ENCODE measurements at regions not wholly inside any gene's neighbourhood (a gene's known extent, or its start where the extent isn't known, plus 50 kb on each side); places are given as distances from the start of the nearest gene placed in this dataset.

DNA sequence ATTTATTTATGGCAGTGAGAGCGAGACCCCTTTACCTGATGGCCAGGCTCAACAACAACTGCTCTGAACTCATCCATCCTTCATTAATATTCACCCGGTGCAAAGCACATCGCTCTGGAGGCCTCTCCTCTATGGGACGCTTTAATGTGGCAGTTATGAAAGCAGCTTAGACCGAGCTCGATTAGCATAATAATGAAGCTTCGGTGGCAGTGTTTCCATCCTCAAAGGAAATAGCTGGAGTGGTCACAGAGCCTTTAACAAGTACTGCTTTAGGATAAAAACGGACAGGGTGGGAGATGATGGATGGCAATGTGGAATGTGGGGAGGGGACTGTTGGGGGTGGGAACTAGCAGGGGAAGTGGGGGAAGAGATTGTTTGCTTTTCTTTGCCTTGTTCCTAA, 243.9 kb downstream of the SLC4A3 start (continued):
- no peak for TF ChIP-seq MEIS2 (IDR thresholded peaks at IDR 0.05; ENCODE audit: partially characterized antibody)
- TF ChIP-seq EZH2 (IDR thresholded peaks at IDR 0.05; ENCODE audit: borderline replicate concordance, low read depth, low read length) = no peak
- no peak for TF ChIP-seq PHF20 (IDR thresholded peaks at IDR 0.05; ENCODE audit: partially characterized antibody)
- no peak for TF ChIP-seq TAL1 (IDR thresholded peaks at IDR 0.05)
- TF ChIP-seq, protein P1, sequence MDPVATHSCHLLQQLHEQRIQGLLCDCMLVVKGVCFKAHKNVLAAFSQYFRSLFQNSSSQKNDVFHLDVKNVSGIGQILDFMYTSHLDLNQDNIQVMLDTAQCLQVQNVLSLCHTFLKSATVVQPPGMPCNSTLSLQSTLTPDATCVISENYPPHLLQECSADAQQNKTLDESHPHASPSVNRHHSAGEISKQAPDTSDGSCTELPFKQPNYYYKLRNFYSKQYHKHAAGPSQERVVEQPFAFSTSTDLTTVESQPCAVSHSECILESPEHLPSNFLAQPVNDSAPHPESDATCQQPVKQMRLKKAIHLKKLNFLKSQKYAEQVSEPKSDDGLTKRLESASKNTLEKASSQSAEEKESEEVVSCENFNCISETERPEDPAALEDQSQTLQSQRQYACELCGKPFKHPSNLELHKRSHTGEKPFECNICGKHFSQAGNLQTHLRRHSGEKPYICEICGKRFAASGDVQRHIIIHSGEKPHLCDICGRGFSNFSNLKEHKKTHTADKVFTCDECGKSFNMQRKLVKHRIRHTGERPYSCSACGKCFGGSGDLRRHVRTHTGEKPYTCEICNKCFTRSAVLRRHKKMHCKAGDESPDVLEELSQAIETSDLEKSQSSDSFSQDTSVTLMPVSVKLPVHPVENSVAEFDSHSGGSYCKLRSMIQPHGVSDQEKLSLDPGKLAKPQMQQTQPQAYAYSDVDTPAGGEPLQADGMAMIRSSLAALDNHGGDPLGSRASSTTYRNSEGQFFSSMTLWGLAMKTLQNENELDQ (CRISPR knock-in tag; IDR thresholded peaks at IDR 0.05; ENCODE audit: borderline replicate concordance) = no peak
- TF ChIP-seq, protein P2, sequence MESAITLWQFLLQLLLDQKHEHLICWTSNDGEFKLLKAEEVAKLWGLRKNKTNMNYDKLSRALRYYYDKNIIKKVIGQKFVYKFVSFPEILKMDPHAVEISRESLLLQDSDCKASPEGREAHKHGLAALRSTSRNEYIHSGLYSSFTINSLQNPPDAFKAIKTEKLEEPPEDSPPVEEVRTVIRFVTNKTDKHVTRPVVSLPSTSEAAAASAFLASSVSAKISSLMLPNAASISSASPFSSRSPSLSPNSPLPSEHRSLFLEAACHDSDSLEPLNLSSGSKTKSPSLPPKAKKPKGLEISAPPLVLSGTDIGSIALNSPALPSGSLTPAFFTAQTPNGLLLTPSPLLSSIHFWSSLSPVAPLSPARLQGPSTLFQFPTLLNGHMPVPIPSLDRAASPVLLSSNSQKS (CRISPR knock-in tag; IDR thresholded peaks at IDR 0.05) = no peak

DNA sequence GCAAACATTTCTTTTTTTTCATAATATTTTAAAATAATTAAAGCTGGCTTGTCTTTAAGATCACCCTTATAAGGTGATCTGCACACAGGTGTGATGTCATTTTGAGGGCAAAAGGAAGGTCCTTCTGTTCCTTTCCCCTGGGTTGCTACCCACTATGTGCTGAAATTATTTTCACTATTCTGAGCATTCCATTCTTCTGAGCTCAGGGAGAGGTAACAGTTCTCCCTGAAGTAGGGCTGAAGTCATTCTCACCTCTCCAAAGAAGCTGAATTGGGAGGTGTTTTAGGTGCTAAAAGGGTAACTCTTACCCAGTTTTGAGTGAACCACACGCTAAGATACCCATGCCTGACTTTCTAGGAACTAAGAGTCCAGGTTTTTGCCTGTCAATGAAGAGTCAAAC, 247.6 kb downstream of the SLC4A3 start:
- no peaks in the 10 kb centered on the region for H3K4me1 ChIP-seq (replicated peaks in 1 of 2; ENCODE audit: control insufficient read depth in 2 of 2, insufficient read depth in 2 of 2, low read length in 2 of 2)
- H3K4me2 ChIP-seq (ENCODE audit: insufficient read depth, low read length) = no peak overlapping the region
- H3K36me3 ChIP-seq (ENCODE audit: control insufficient read depth, insufficient read depth, low read length) = no peaks in the 10 kb centered on the region
- no peaks in the 10 kb centered on the region for H3K79me2 ChIP-seq (ENCODE audit: control insufficient read depth, insufficient read depth, low read length)
- in situ Hi-C loops (cut with MboI) = no loop called here
- WGBS (ENCODE audit: insufficient coverage, low coverage, missing lambda C conversion rate) = 0% methylated on average over 1 of the region's 1 CpG
- POLR2A ChIA-PET = no interaction called here
- H3K4me3 ChIP-seq = no peak overlapping the region
- CTCF ChIA-PET (ENCODE audit: low intra/inter-chr PET ratio) = no interaction called here
- H4K20me1 ChIP-seq (replicated peaks; ENCODE audit: control insufficient read depth, insufficient read depth, low read length) = no peaks in the 10 kb centered on the region
- no peak for DNase-seq (ENCODE audit: extremely low read depth in 1 of 4, low spot score in 3 of 4)
- no peak overlapping the region for H3K27ac ChIP-seq (ENCODE audit: extremely low read depth, low read depth, low read length)
- BruUV-seq (replicated peaks) = no TSS peak
- intact Hi-C loops (cut with micrococcal nuclease) = no loop called here
- ATAC-seq = no peak
- no peaks in the 10 kb centered on the region for H3K27me3 ChIP-seq (ENCODE audit: control insufficient read depth in 2 of 2, insufficient read depth in 2 of 2, low read length in 2 of 2)
- no peak overlapping the region for H3K9ac ChIP-seq (ENCODE audit: insufficient read depth in 1 of 2, low read depth in 2 of 2, low read length in 2 of 2)
- H3K9me1 ChIP-seq (ENCODE audit: control insufficient read depth, insufficient read depth, low read length) = no peaks in the 10 kb centered on the region
- H2AFZ ChIP-seq (ENCODE audit: low read depth, low read length) = no peak overlapping the region
- H3K9me3 ChIP-seq (replicated peaks; ENCODE audit: control insufficient read depth, insufficient read depth, low read depth, low read length) = no peaks in the 10 kb centered on the region
- FAIRE-seq = no peak
- TF ChIP-seq, protein P3, sequence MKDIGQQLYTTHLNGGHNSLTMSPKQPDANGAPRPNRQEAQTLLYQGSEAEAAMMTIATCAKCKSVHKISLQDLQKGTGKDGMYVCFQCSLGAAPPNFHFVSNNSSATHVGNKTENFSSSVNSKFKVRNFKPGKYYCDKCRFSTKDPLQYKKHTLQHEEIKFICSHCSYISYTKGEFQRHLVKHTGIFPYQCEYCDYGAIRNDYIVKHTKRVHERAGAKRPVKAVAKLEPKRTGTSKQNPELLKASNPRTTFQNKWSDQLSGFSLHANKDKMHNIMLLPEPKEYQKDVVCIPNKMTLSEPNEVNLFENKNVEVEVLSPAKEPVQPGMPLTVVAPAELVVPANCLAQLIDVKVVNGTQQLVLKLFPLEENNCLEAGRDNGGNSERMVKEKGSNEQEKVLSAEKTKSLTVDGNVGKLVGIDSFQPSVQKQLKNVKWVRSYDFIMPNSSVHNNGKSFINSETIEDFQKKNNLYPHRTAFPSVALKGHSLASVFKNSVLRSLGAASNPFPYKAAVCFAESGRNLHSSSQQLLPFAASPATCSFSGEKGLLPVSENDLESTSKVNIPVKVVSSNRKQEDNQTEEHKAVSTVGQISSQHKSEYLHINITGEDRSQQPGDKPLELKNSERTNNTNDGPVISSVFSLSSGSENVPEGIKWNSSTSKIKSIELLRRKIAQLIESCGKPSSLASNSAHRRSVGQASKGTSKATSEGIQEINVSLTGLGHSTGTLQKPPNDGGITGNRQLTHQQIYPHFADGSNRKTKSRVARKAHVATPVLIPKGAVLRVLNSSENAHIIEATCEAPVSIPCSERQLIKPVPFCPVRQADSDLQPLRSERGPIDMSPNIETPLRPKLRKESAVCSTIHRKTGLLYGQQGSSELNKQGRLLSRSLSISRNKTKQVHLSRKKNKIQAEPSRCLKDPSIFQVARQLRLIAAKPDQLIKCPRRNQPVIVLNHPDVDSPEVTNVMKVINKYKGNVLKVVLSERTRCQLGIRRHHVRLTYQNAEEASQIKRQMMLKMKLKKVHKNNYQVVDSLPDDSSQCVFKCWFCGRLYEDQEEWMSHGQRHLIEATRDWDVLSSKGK (CRISPR knock-in tag; IDR thresholded peaks at IDR 0.05) = no peak
- TF ChIP-seq ZNF282 (CRISPR knock-in tag; IDR thresholded peaks at IDR 0.05) = no peak
- no peak for TF ChIP-seq ILF3 (IDR thresholded peaks at IDR 0.05; ENCODE audit: borderline replicate concordance)
- no peak for TF ChIP-seq HDAC8 (tag; IDR thresholded peaks at IDR 0.05)
- TF ChIP-seq MCM7 (IDR thresholded peaks at IDR 0.05) = no peak

Data from K562 (cell line).